HUES6 (cell line): ENCODE measurements at regions not wholly inside any gene's neighbourhood (a gene's known extent, or its start where the extent isn't known, plus 50 kb on each side); places are given as distances from the start of the nearest gene placed in this dataset.
"Not testable (repeated sequence)": the region's sequence is repeated elsewhere in the genome, so short reads cannot be mapped to it uniquely, and the experiment has no call there.

Source experiments
- H3K27ac ChIP-seq: 2 replicates; pipeline ENCODE4 v1.7.0; 2013; ENCODE audit warnings: low read depth, mild to moderate bottlenecking, low read length, inconsistent platforms
- H3K27me3 ChIP-seq: 2 replicates; pipeline ENCODE4 v1.6.1; 2013; ENCODE audit warnings: low read length; ENCODE audit not compliant: control insufficient read depth, insufficient read depth
- H3K36me3 ChIP-seq: 2 replicates; pipeline ENCODE4 v1.6.1; 2013; ENCODE audit warnings: low read length; ENCODE audit not compliant: control insufficient read depth, insufficient read depth
- H3K4me1 ChIP-seq: 2 replicates; pipeline ENCODE4 v1.6.1; 2013; ENCODE audit warnings: low read length; ENCODE audit not compliant: control insufficient read depth, insufficient read depth
- H3K4me3 ChIP-seq: 2 replicates; pipeline ENCODE4 v1.5.1; 2013; ENCODE audit warnings: low read depth, low read length
- H3K9ac ChIP-seq: one replicate; pipeline ENCODE4 v1.6.1; 2013; ENCODE audit warnings: mild to moderate bottlenecking, low read length
- H3K9me3 ChIP-seq: 2 replicates; pipeline ENCODE4 v1.6.1; 2013; ENCODE audit warnings: low read depth, low read length; ENCODE audit not compliant: control insufficient read depth, insufficient read depth

DNA sequence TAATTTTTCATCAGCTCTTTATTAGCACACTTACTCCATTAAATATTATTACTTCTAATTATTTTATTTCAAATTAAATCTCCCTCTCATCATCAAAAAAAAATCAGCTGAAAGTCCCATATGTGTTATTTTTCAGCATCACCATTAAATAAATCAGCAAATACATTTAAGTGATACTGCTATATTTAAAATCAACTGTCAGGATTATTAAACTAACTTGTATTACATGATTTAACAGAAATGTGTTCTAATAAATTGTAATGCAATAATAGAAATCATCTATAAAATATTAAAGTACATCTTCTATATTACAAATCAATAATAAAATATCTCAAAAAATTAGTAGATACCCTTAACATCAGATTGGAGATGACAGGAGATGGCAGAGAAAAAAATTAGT lies 538.6 kb upstream of the MIR17HG start:
- H3K27me3 ChIP-seq, result no peaks in the 10 kb centered on the region
- no peaks in the 10 kb centered on the region for H3K36me3 ChIP-seq
- no peaks in the 10 kb centered on the region for H3K4me1 ChIP-seq
- no peaks in the 10 kb centered on the region for H3K9me3 ChIP-seq
- no peak overlapping the region for H3K4me3 ChIP-seq
- no peak overlapping the region for H3K9ac ChIP-seq
- H3K27ac ChIP-seq, result no peak overlapping the region

GRCh38 chr13:90824032-90824431 lies 523.5 kb upstream of the MIR17HG start:
- no peak overlapping the region for H3K9ac ChIP-seq
- H3K27ac ChIP-seq, result no peak overlapping the region
- H3K27me3 ChIP-seq, result no peaks in the 10 kb centered on the region
- no peaks in the 10 kb centered on the region for H3K36me3 ChIP-seq
- H3K4me3 ChIP-seq, result no peak overlapping the region
- no peaks in the 10 kb centered on the region for H3K4me1 ChIP-seq
- no peaks in the 10 kb centered on the region for H3K9me3 ChIP-seq

GRCh38 chr13:90826688-90827087 lies 520.8 kb upstream of the MIR17HG start:
- Histone ChIP-seq H3K36me3 (no peaks in the 10 kb centered on the region), H3K27me3 (no peaks in the 10 kb centered on the region), H3K9me3 (no peaks in the 10 kb centered on the region), H3K4me1 (peaks cover 5% of the 10 kb centered on the region; the same call in 1 of the 2 replicates), H3K4me3 (no peak overlapping the region), H3K9ac (no peak overlapping the region), H3K27ac (no peak overlapping the region)

DNA sequence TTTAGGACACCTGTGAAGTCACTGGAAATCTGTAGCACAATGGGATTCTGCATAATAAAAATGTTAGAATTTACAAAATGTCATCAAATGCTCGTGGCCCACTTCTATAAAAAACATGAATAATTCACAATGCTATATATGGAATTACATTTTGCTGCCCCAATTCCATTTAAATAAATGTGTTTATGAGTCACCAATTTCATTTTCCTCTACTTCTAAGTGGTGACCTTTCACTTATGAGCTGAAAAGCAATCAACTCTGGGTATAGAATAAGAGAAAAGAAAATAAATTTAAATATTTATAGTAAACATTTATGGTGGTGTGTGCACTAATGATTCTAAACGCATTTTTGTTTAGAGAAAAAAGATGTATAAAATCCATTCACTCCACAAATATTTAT lies 516.7 kb upstream of the MIR17HG start:
- no peak overlapping the region for H3K9ac ChIP-seq
- peaks cover 7% of the 10 kb centered on the region; the same call in 1 of the 2 replicates for H3K4me1 ChIP-seq
- no peak overlapping the region for H3K27ac ChIP-seq
- H3K36me3 ChIP-seq, result no peaks in the 10 kb centered on the region
- H3K9me3 ChIP-seq, result no peaks in the 10 kb centered on the region
- no peak overlapping the region for H3K4me3 ChIP-seq
- no peaks in the 10 kb centered on the region for H3K27me3 ChIP-seq

DNA sequence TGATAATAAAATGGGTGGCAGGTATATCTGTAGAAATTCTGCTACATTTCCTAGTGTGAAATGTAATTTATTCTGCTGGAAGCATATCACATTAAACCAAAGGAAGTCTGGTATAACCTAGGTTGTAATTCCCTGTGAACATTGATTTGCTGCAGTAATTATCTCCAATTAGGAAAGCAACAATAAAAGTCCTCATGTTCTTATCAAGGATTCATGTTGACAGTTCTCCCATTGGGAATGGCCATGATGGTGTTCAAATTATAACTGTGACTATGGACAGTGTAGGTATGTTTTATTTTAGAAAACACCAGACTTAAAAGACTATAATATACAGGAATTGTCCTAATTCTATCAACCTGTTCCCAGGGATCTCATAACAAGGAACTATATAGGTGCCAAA lies 513.5 kb upstream of the MIR17HG start:
- Histone ChIP-seq H3K9me3 (no peaks in the 10 kb centered on the region), H3K4me1 (peaks cover 7% of the 10 kb centered on the region; the same call in 1 of the 2 replicates), H3K4me3 (no peak overlapping the region), H3K27me3 (no peaks in the 10 kb centered on the region), H3K36me3 (peaks cover 5% of the 10 kb centered on the region; the same call in 1 of the 2 replicates), H3K27ac (no peak overlapping the region), H3K9ac (no peak overlapping the region)

GRCh38 chr13:90834700-90835099 lies 512.8 kb upstream of the MIR17HG start:
- H3K9me3 ChIP-seq, result no peaks in the 10 kb centered on the region
- no peaks in the 10 kb centered on the region for H3K27me3 ChIP-seq
- peaks cover 7% of the 10 kb centered on the region; the same call in 1 of the 2 replicates for H3K36me3 ChIP-seq
- H3K4me3 ChIP-seq, result no peak overlapping the region
- no peak overlapping the region for H3K9ac ChIP-seq
- H3K27ac ChIP-seq, result no peak overlapping the region
- peaks cover 11% of the 10 kb centered on the region for H3K4me1 ChIP-seq

GRCh38 chr13:90835826-90836225 lies 511.7 kb upstream of the MIR17HG start:
- H3K9ac ChIP-seq, result no peak overlapping the region
- no peaks in the 10 kb centered on the region for H3K27me3 ChIP-seq
- H3K27ac ChIP-seq, result no peak overlapping the region
- no peaks in the 10 kb centered on the region for H3K9me3 ChIP-seq
- peaks cover 10% of the 10 kb centered on the region for H3K36me3 ChIP-seq
- no peak overlapping the region for H3K4me3 ChIP-seq
- H3K4me1 ChIP-seq, result peaks cover 9% of the 10 kb centered on the region

DNA sequence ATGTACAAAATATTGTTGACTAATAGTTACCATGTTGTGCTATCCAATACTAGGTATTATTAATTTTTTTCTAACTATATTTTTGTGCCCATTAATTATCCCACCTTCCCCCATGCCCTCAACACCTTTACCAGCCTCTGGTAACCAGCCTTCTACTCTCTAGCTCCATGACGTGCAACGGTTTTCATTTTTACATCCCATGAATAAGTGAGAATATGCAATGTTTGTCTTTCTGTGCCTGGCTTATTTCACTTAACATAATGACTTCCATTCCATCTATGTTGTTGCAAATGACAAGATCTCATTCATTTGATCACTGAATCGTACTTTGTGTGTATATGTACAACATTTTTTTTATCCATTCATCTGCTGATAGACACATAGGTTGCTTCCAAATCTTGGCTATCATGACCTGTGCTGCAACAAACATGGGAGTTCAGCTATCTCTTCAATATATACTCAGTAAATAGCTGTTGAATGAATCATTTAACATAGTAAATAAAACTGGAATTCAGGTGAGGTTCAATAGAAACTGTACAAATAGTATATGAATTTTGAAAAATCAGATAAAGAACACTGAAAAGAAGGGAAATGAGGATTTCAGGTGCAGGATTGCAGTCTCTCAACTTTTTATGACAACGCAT lies 509.0 kb upstream of the MIR17HG start:
- Histone ChIP-seq H3K36me3 (peaks cover 10% of the 10 kb centered on the region), H3K9me3 (no peaks in the 10 kb centered on the region), H3K9ac (no peak overlapping the region), H3K27me3 (no peaks in the 10 kb centered on the region), H3K27ac (no peak overlapping the region), H3K4me3 (no peak overlapping the region), H3K4me1 (peaks cover 6% of the 10 kb centered on the region)

- Histone ChIP-seq H3K27ac (no peak overlapping the region), H3K4me3 (no peak overlapping the region), H3K27me3 (no peaks in the 10 kb centered on the region), H3K9ac (no peak overlapping the region), H3K9me3 (no peaks in the 10 kb centered on the region), H3K36me3 (peaks cover 10% of the 10 kb centered on the region), H3K4me1 (peaks cover 6% of the 10 kb centered on the region)
These were observed 508.4 kb upstream of the MIR17HG start for GRCh38 chr13:90839061-90839460.

DNA sequence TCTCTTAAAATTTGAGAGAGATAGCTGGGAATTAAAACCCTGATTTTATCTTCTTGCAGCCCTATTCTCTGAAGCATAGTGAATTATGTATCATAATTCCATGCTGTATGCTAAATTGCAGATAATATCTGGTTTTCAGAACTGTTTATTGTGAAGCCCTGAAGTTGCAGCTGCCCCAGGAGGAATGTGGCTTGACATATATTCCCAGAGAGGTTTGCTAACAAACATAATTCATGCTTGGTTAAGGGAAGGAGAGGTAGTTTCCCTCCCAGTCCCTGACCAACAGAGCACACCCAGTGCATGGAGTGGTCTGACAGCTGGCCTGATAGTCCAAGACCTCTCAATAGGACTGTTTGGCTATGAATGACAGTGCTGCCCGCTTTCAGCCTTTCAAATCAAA lies 500.6 kb upstream of the MIR17HG start:
- Histone ChIP-seq H3K27ac (peak overlapping the region; percentile 89; the same call in 1 of the 2 replicates), H3K9me3 (peaks cover 5% of the 10 kb centered on the region; the same call in 1 of the 2 replicates), H3K4me3 (peak overlapping the region; percentile 47; the same call in 1 of the 2 replicates), H3K27me3 (no peaks in the 10 kb centered on the region), H3K4me1 (peaks cover 36% of the 10 kb centered on the region), H3K9ac (peak overlapping the region; percentile 8), H3K36me3 (peaks cover 30% of the 10 kb centered on the region)

- H3K36me3 ChIP-seq, H3K27me3 ChIP-seq, H3K9me3 ChIP-seq: not testable (repeated sequence)
- Histone ChIP-seq H3K27ac (peak overlapping the region; percentile 75; the same call in 1 of the 2 replicates), H3K4me3 (peak overlapping the region; percentile 71), H3K4me1 (peaks cover 29% of the 10 kb centered on the region), H3K9ac (peak overlapping the region; percentile 94)
These were observed 493.8 kb upstream of the MIR17HG start for GRCh38 chr13:90853666-90854065.
